CD4-positive, alpha-beta T cell treated with Interleukin-2 at 100 ng/mL for 4 hours (primary cell): ENCODE measurements at regions not wholly inside any gene's neighbourhood (a gene's known extent, or its start where the extent isn't known, plus 50 kb on each side); places are given as distances from the start of the nearest gene placed in this dataset.
"Not testable (repeated sequence)": the region's sequence is repeated elsewhere in the genome, so short reads cannot be mapped to it uniquely, and the experiment has no call there.

Source experiments
- DNase-seq: peaks from one replicate; pipeline ENCODE4 v3.0.0-alpha.2; 2020; ENCODE audit warnings: low spot score

- no peak for DNase-seq
Measured at GRCh38 chr19:27744926-27745768, 1467.8 kb downstream of the UQCRFS1 start.

GRCh38 chr19:27742041-27742440 lies 1470.9 kb downstream of the UQCRFS1 start:
- DNase-seq: no peak

- DNase-seq: no peak
Measured at GRCh38 chr19:27741236-27741635, 1471.7 kb downstream of the UQCRFS1 start.

GRCh38 chr19:27740396-27740795 lies 1472.6 kb downstream of the UQCRFS1 start:
- DNase-seq: no peak

- DNase-seq: no peak
Measured at GRCh38 chr19:27738569-27739193, 1474.3 kb downstream of the UQCRFS1 start.

- no peak for DNase-seq
Measured at GRCh38 chr19:27736225-27736624, 1476.7 kb downstream of the UQCRFS1 start.

- DNase-seq: no peak
Measured at GRCh38 chr19:27735314-27735713, 1477.6 kb downstream of the UQCRFS1 start.

- no peak for DNase-seq
Measured at GRCh38 chr19:27734496-27735220, 1478.3 kb downstream of the UQCRFS1 start.

GRCh38 chr19:27733551-27734266 lies 1479.2 kb downstream of the UQCRFS1 start:
- DNase-seq: no peak

- DNase-seq: no peak
Measured at GRCh38 chr19:27729332-27729731, 1483.6 kb downstream of the UQCRFS1 start.

GRCh38 chr19:27722625-27723024 lies 1490.3 kb downstream of the UQCRFS1 start:
- no peak for DNase-seq

GRCh38 chr19:27720155-27720554 lies 1492.8 kb downstream of the UQCRFS1 start:
- DNase-seq: no peak

GRCh38 chr19:27719034-27719433 lies 1493.9 kb downstream of the UQCRFS1 start:
- DNase-seq: no peak

GRCh38 chr19:27718234-27718633 lies 1494.7 kb downstream of the UQCRFS1 start:
- DNase-seq: no peak

- DNase-seq: no peak
Measured at GRCh38 chr19:27717825-27718224, 1495.1 kb downstream of the UQCRFS1 start.

GRCh38 chr19:27716922-27717321 lies 1496.0 kb downstream of the UQCRFS1 start:
- no peak for DNase-seq

- DNase-seq: no peak
Measured at GRCh38 chr19:27714857-27715256, 1498.1 kb downstream of the UQCRFS1 start.

GRCh38 chr19:27709496-27709895 lies 1503.5 kb downstream of the UQCRFS1 start:
- DNase-seq: no peak

- DNase-seq: not testable (repeated sequence)
Measured at GRCh38 chr19:27708986-27709385, 1504.0 kb downstream of the UQCRFS1 start.

- DNase-seq: not testable (repeated sequence)
Measured at GRCh38 chr19:27707026-27707425, 1505.9 kb downstream of the UQCRFS1 start.

- no peak for DNase-seq
Measured at GRCh38 chr19:27705896-27706295, 1507.1 kb downstream of the UQCRFS1 start.

GRCh38 chr19:27694361-27695055 lies 1518.4 kb downstream of the UQCRFS1 start:
- no peak for DNase-seq
